ENCODE measurements at regions not wholly inside any gene's neighbourhood (a gene's known extent, or its start where the extent isn't known, plus 50 kb on each side); places are given as distances from the start of the nearest gene placed in this dataset.
A peak's percentile ranks its signal among the peaks of the same experiment; 100 is the strongest.

- Histone ChIP-seq H3K9me1 (ENCODE audit: insufficient read depth, low read length) (no peaks in the 10 kb centered on the region), H3K14ac (replicated peaks; ENCODE audit: low read depth, low read length) (no peak overlapping the region), H3K18ac (ENCODE audit: low read depth, low read length) (no peak overlapping the region), H2BK15ac (ENCODE audit: low read depth, low read length) (no peak overlapping the region), H3K4me1 (ENCODE audit: control insufficient read depth, insufficient read depth, low read length) (no peaks in the 10 kb centered on the region), H3K4me3 (ENCODE audit: insufficient read depth, low read depth, low read length) (no peak overlapping the region), H4K91ac (ENCODE audit: insufficient read depth, low read depth, low read length) (no peak overlapping the region), H3K79me1 (ENCODE audit: low read depth in 1 of 2, low read length in 2 of 2) (no peaks in the 10 kb centered on the region), H3K4me2 (ENCODE audit: low read depth, low read length) (no peak overlapping the region), H3K27ac (ENCODE audit: insufficient read depth, low read length) (no peak overlapping the region), H3K23ac (ENCODE audit: low read depth, low read length) (no peak overlapping the region), H2BK120ac (ENCODE audit: low read depth, low read length) (no peak overlapping the region), H3K4ac (ENCODE audit: low read depth, low read length) (no peak overlapping the region), H3K56ac (ENCODE audit: extremely low read depth, insufficient read depth, low read length) (no peak overlapping the region), H3K9me3 (ENCODE audit: control insufficient read depth, insufficient read depth, low read length) (peaks cover 2% of the 10 kb centered on the region; the same call in 1 of the 2 replicates), H2AK5ac (ENCODE audit: low read depth, low read length) (no peak overlapping the region), H3K27me3 (ENCODE audit: control insufficient read depth, insufficient read depth, low read length) (no peaks in the 10 kb centered on the region), H3K9ac (ENCODE audit: low read depth, low read length) (no peak overlapping the region), H4K8ac (ENCODE audit: low read depth in 2 of 2, low read length in 2 of 2) (no peak overlapping the region), H3K36me3 (ENCODE audit: control insufficient read depth, insufficient read depth, low read length) (no peaks in the 10 kb centered on the region), H2BK5ac (ENCODE audit: low read depth, low read length, poor library complexity, severe bottlenecking) (no peak overlapping the region), H4K20me1 (ENCODE audit: insufficient read depth, low read length) (no peaks in the 10 kb centered on the region), H2BK20ac (ENCODE audit: low read depth, low read length) (0 out of 2 replicates have a peak overlapping the region, but pooled peaks have one; percentile 13), H4K5ac (ENCODE audit: low read depth, low read length) (no peak overlapping the region), H2AFZ (replicated peaks; ENCODE audit: low read length, poor library complexity) (no peak overlapping the region), H2AK9ac (replicated peaks; ENCODE audit: low read depth, low read length, poor library complexity) (no peak overlapping the region)
- WGBS, 2 experiments (ENCODE audit: extremely low coverage in 2 of 2, insufficient read length in 1 of 2) = no CpG with 5 or more reads among the region's 9 CpGs
- ATAC-seq (ENCODE audit: low read depth) (no peak), DNase-seq (no peak)
- POLR2A ChIA-PET (ENCODE audit: unreplicated experiment) = no interaction called here
- in situ Hi-C loops (cut with MboI; ENCODE audit: low sequenced_read_pairs) (no loop called here), dilution Hi-C loops (cut with HindIII; ENCODE audit: low sequenced_read_pairs, unreplicated experiment) (no loop called here), intact Hi-C loops (cut with micrococcal nuclease) (no loop called here)
- no TSS peak for BruUV-seq (replicated peaks)
- CTCF ChIA-PET = interaction anchor here (0.7 kb wide), 1 partner anchor 88 kb away, joined by 3 read pairs; no protein-coding TSS in a partner anchor
- TF ChIP-seq BHLHE40 (IDR thresholded peaks at IDR 0.05; ENCODE audit: low read depth, low read length) (no peak), CEBPB (IDR thresholded peaks at IDR 0.05; ENCODE audit: low read depth, low read length) (no peak), ELK1 (IDR thresholded peaks at IDR 0.05; ENCODE audit: borderline replicate concordance, low read depth, low read length) (no peak), CTCF (conservative IDR thresholded peaks at IDR 0.05; ENCODE audit: low read depth, low read length) (no peak), MXI1 (IDR thresholded peaks at IDR 0.05; ENCODE audit: borderline replicate concordance, low read depth, low read length) (no peak), MAFK (IDR thresholded peaks at IDR 0.05; ENCODE audit: low read depth, low read length) (no peak), MAZ (IDR thresholded peaks at IDR 0.05; ENCODE audit: borderline replicate concordance, low read depth, low read length) (no peak)
These were observed 313.9 kb upstream of the TRPC7 start for GRCh38 chr5:136679233-136679632.

Measured in IMR-90 (cell line).